Upper lobe of left lung (tissue), 6 donors: ENCODE measurements at regions not wholly inside any gene's neighbourhood (a gene's known extent, or its start where the extent isn't known, plus 50 kb on each side); places are given as distances from the start of the nearest gene placed in this dataset.

Experiments used
- ATAC-seq, 2 donors: fragments of 200-7000 bp; cut with Tn5 transposase; one replicate each; pipeline ENCODE4 v1.9.1; 2022; ENCODE audit warnings: mild to moderate bottlenecking in 2 of 2, moderate library complexity in 2 of 2; ENCODE audit not compliant: low FRiP score in 2 of 2
- DNase-seq, 2 donors: peaks; one replicate each; pipeline ENCODE4 v3.0.0-alpha.2; 2019 to 2020
- H3K27ac ChIP-seq, 4 donors: fragments of 200-600 bp; sonication (generic); one replicate each; pipeline ENCODE4 v1.5.1; 2016 to 2019
- H3K27me3 ChIP-seq, 4 donors: fragments of 200-600 bp; sonication (generic); one replicate each; pipeline ENCODE4 v1.5.1; 2017 to 2019
- H3K36me3 ChIP-seq, 4 donors: fragments of 200-600 bp; sonication (generic); one replicate each; pipeline ENCODE4 v1.5.1; 2016 to 2019
- H3K4me1 ChIP-seq, 4 donors: fragments of 200-600 bp; sonication (generic); one replicate each; pipeline ENCODE4 v1.5.1; 2018 to 2019
- H3K4me3 ChIP-seq, 4 donors: fragments of 200-600 bp; sonication (generic); one replicate each; pipeline ENCODE4 v1.5.1; 2017 to 2019; ENCODE audit warnings: mild to moderate bottlenecking in 2 of 4, moderate library complexity in 1 of 4
- H3K9me3 ChIP-seq, 4 donors: fragments of 200-600 bp; sonication (generic); one replicate each; pipeline ENCODE4 v1.5.1; 2018 to 2019
- EP300 ChIP-seq, 4 donors: sonication (generic); formaldehyde crosslinking; IDR thresholded peaks; one replicate each; pipeline ENCODE4 v1.5.1; 2017; ENCODE audit warnings: antibody characterized with exemption in 4 of 4, control low read depth in 2 of 4
- POLR2A ChIP-seq, 4 donors: fragments of 450-650 bp; IDR thresholded peaks; one replicate each; pipeline ENCODE4 v1.5.1; 2016 to 2017; ENCODE audit warnings: antibody characterized with exemption in 4 of 4, mild to moderate bottlenecking in 2 of 4
- POLR2AphosphoS5 ChIP-seq, 2 donors: sonication (generic); formaldehyde crosslinking; IDR thresholded peaks; one replicate each; pipeline ENCODE4 v1.5.1; 2017; ENCODE audit warnings: antibody characterized with exemption in 2 of 2
- WGBS, 2 donors: methylation state at CpG; one replicate each; pipeline ENCODE4 v1.1.5; 2017 to 2018; 5-methylcytosine and 5-hydroxymethylcytosine counted together
- TF ChIP-seq, protein P1 (sequence below), 6 experiments: fragments of 450-650 bp in 4 of 6; fragments of 200-600 bp in 2 of 6; sonication (generic) in 2 of 6; IDR thresholded peaks; one replicate each; pipeline ENCODE4 v1.5.1; 2016 to 2019; ENCODE audit warnings: antibody characterized with exemption in 6 of 6
- donor health status: DM: no; HTN: no; CAD: no; lungs with moderate emphysema.
- donor health status: DM: no; HTN: yes; CAD: no; lungs with severe emphysema.

DNA sequence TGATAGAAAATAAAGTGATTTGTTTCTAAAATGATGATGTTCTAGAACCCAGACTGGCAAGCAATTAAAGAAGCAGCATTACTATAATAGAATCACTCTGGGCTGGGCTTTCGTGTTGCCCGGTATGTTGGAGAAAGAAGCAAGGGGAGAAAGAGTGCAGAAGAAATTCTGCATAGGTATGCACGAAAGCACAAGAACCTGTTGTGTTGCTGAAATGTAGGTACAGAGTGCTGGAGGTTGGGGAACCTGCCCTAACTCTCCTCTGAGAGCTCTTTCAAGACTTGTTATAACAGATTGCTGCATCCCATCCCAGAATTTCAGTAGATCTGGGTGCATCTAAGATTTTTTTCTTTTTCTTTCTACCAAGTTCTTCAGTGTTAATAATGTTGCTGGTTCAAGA is 95.7 kb upstream of the DACH1 start:
- ATAC-seq (no peak), DNase-seq (no peak)
- Histone ChIP-seq H3K9me3 (no peaks in the 10 kb centered on the region), H3K4me3 (no peak overlapping the region), H3K27ac (no peak overlapping the region), H3K36me3 (no peaks in the 10 kb centered on the region), H3K4me1 (no peaks in the 10 kb centered on the region), H3K27me3 (no peaks in the 10 kb centered on the region)
- no peak for TF ChIP-seq POLR2AphosphoS5 (IDR thresholded peaks at IDR 0.05)
- TF ChIP-seq, protein P1, sequence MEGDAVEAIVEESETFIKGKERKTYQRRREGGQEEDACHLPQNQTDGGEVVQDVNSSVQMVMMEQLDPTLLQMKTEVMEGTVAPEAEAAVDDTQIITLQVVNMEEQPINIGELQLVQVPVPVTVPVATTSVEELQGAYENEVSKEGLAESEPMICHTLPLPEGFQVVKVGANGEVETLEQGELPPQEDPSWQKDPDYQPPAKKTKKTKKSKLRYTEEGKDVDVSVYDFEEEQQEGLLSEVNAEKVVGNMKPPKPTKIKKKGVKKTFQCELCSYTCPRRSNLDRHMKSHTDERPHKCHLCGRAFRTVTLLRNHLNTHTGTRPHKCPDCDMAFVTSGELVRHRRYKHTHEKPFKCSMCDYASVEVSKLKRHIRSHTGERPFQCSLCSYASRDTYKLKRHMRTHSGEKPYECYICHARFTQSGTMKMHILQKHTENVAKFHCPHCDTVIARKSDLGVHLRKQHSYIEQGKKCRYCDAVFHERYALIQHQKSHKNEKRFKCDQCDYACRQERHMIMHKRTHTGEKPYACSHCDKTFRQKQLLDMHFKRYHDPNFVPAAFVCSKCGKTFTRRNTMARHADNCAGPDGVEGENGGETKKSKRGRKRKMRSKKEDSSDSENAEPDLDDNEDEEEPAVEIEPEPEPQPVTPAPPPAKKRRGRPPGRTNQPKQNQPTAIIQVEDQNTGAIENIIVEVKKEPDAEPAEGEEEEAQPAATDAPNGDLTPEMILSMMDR (IDR thresholded peaks at IDR 0.05), result no peak
- TF ChIP-seq EP300 (IDR thresholded peaks at IDR 0.05), result no peak
- TF ChIP-seq POLR2A (IDR thresholded peaks at IDR 0.05), result no peak
- 89 to 91% methylated on average over 3 of the region's 3 CpGs for WGBS, 2 donors

DNA sequence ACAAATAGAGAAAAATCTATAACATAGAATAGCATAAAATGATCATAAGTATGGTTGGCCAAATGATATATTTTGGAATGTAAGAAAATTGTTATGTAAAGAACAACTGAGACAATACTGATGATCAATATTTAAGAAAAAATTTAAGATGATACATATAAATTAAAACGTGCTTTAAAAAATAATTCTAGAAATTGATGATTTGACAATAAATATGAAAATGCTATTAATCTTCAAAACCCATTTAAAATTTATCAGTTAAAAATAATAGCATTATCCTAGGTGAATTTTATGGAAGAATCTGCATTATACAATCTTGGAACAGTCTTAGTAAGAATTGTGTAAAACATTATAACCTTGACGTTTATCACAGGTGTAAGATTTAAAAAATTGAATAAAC is 95.1 kb upstream of the DACH1 start:
- H3K36me3 ChIP-seq, result no peaks in the 10 kb centered on the region
- no peaks in the 10 kb centered on the region for H3K9me3 ChIP-seq
- H3K27me3 ChIP-seq, result no peaks in the 10 kb centered on the region
- ATAC-seq (no peak), DNase-seq (no peak)
- WGBS, 2 donors, result 81 to 90% methylated on average over 2 of the region's 2 CpGs
- no peak for TF ChIP-seq POLR2A (IDR thresholded peaks at IDR 0.05)
- no peak for TF ChIP-seq EP300 (IDR thresholded peaks at IDR 0.05)
- no peak for TF ChIP-seq POLR2AphosphoS5 (IDR thresholded peaks at IDR 0.05)
- TF ChIP-seq, protein P1 (IDR thresholded peaks at IDR 0.05), result no peak
- no peak overlapping the region for H3K27ac ChIP-seq
- H3K4me3 ChIP-seq, result no peak overlapping the region
- H3K4me1 ChIP-seq, result no peaks in the 10 kb centered on the region

DNA sequence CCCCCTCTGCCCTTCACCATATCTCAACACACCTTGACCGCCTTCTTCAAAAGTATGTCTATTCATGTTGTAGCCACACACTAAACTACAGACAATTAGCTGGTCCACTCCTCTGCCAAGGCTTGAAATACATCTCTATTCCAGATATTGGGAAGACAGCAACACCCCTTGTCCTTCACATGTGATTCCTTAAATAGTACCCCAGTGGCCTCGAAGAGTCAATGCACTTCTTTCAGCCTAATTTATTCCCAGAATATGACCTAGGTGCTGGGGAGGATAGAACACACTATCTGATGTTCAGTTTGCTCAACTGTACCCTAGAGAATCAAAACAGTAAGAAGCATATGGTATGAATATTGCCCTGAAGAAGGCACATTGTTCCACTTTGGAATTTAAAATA is 82.4 kb upstream of the DACH1 start:
- Histone ChIP-seq H3K4me1 (no peaks in the 10 kb centered on the region), H3K9me3 (no peaks in the 10 kb centered on the region), H3K27me3 (no peaks in the 10 kb centered on the region), H3K36me3 (no peaks in the 10 kb centered on the region), H3K27ac (no peak overlapping the region), H3K4me3 (no peak overlapping the region)
- 86 to 90% methylated on average over 2 of the region's 2 CpGs for WGBS, 2 donors
- no peak for DNase-seq
- ATAC-seq, result no peak
- TF ChIP-seq, protein P1 (IDR thresholded peaks at IDR 0.05), result no peak
- TF ChIP-seq POLR2AphosphoS5 (IDR thresholded peaks at IDR 0.05), result no peak
- no peak for TF ChIP-seq EP300 (IDR thresholded peaks at IDR 0.05)
- TF ChIP-seq POLR2A (IDR thresholded peaks at IDR 0.05), result no peak

DNA sequence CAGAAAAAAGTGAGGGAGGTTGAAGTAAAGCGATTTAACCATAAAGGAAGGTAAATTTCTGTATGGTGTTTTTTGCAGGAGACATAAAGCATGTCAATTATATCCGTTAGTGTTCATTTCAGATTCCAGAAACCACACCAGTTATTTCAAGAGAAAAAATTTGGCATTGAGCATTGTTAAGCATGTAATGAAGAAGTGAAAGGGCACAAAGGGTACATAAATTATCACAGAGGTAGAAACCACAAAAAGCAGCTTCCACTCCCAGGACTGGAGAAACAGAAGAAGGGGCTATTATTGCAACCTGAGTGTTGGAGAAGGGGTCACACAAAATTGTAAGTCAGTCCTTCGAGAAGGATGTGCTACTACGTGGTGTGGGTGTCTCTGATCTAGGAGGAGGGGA is 72.2 kb upstream of the DACH1 start:
- WGBS, 2 donors, result 62 to 66% methylated on average over 4 of the region's 4 CpGs
- TF ChIP-seq EP300 (IDR thresholded peaks at IDR 0.05) (no peak), POLR2AphosphoS5 (IDR thresholded peaks at IDR 0.05) (no peak), POLR2A (IDR thresholded peaks at IDR 0.05) (no peak)
- TF ChIP-seq, protein P1 (IDR thresholded peaks at IDR 0.05), result no peak
- H3K4me1 ChIP-seq, result no peaks in the 10 kb centered on the region
- no peak overlapping the region for H3K4me3 ChIP-seq
- no peak for DNase-seq
- H3K27me3 ChIP-seq, result no peaks in the 10 kb centered on the region
- H3K27ac ChIP-seq, result no peak overlapping the region
- no peaks in the 10 kb centered on the region for H3K36me3 ChIP-seq
- H3K9me3 ChIP-seq, result no peaks in the 10 kb centered on the region
- no peak for ATAC-seq

DNA sequence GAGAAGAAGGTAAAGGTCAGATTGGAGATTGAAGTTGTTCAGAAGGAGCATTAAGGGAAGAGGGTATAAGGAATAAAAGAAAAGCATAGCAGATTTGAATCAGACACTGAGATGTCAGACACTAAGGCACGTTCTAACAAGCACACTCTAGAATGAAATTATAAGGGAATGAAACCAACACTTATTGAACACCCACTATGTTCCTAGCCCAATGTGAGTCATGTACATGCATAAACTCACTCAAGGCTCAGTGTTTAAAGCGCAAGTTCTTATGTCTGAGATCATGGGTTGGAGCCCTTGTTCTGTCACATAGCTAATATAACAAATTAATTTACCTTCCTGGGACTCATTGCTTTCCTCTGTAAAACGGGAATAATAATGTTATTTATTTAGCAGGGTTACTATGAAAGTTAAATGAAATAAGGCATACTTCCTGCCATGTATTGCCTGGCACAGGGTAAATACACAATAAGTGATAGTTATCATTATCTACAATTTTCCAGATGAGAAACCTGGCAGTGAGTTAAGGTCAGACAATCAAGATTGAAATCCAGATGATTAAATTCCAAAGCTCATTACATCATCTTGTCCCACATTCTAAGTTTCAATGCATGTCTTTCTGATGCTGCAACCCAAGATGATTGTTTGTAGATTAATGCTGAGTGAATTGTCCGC is 68.3 kb upstream of the DACH1 start:
- TF ChIP-seq POLR2AphosphoS5 (IDR thresholded peaks at IDR 0.05) (no peak), POLR2A (IDR thresholded peaks at IDR 0.05) (no peak), EP300 (IDR thresholded peaks at IDR 0.05) (no peak)
- TF ChIP-seq, protein P1 (IDR thresholded peaks at IDR 0.05), result no peak
- no peaks in the 10 kb centered on the region for H3K36me3 ChIP-seq
- no peak overlapping the region for H3K4me3 ChIP-seq
- DNase-seq (no peak), ATAC-seq (no peak)
- 82% methylated on average over 4 of the region's 4 CpGs for WGBS, 2 donors
- H3K4me1 ChIP-seq, result no peaks in the 10 kb centered on the region
- H3K27ac ChIP-seq, result no peak overlapping the region
- H3K9me3 ChIP-seq, result no peaks in the 10 kb centered on the region
- H3K27me3 ChIP-seq, result no peaks in the 10 kb centered on the region
